GM12878 (cell line): ENCODE measurements at regions not wholly inside any gene's neighbourhood (a gene's known extent, or its start where the extent isn't known, plus 50 kb on each side); places are given as distances from the start of the nearest gene placed in this dataset.

Experiments
- EZH2 ChIP-seq: IDR thresholded peaks from 2 replicates; pipeline ENCODE4 v1.6.1; 2012; ENCODE audit warnings: low read depth, mild to moderate bottlenecking, control low read depth, inconsistent platforms, low read length, borderline replicate concordance; ENCODE audit not compliant: control insufficient read depth
- FOS ChIP-seq: IDR thresholded peaks from 3 replicates; pipeline ENCODE4 v1.6.1; 2011; ENCODE audit warnings: borderline replicate concordance; ENCODE audit not compliant: insufficient read length; ENCODE audit errors: extremely low read depth
- HDAC2 ChIP-seq: fragments of 200-600 bp; sonication (generic); IDR thresholded peaks from 2 replicates; pipeline ENCODE4 v1.6.1; 2017
- POLR2A ChIP-seq: IDR thresholded peaks from 2 replicates; pipeline ENCODE4 v1.6.1; 2011; ENCODE audit warnings: low read depth, mild to moderate bottlenecking, low read length
- POLR2AphosphoS5 ChIP-seq: IDR thresholded peaks from 2 replicates; pipeline ENCODE4 v1.6.1; 2011; ENCODE audit warnings: mild to moderate bottlenecking, low read length, inconsistent platforms
- TBL1XR1 ChIP-seq: IDR thresholded peaks from 2 replicates; pipeline ENCODE4 v1.6.1; 2012; ENCODE audit warnings: low read depth, low read length, improper control_type of control experiment
- TF ChIP-seq, protein P1 (sequence below), 3 experiments: IDR thresholded peaks in 2 of 3; conservative IDR thresholded peaks in 1 of 3; 2 replicates each; pipeline ENCODE4 v1.5.1; 2011; ENCODE audit warnings: low read depth in 3 of 3, low read length in 3 of 3, mild to moderate bottlenecking in 3 of 3, control low read depth in 2 of 3, moderate library complexity in 2 of 3, inconsistent platforms in 1 of 3, mixed read lengths in 1 of 3; ENCODE audit not compliant: control insufficient read depth in 2 of 3, insufficient read depth in 1 of 3; ENCODE audit errors: extremely low read depth in 1 of 3

DNA sequence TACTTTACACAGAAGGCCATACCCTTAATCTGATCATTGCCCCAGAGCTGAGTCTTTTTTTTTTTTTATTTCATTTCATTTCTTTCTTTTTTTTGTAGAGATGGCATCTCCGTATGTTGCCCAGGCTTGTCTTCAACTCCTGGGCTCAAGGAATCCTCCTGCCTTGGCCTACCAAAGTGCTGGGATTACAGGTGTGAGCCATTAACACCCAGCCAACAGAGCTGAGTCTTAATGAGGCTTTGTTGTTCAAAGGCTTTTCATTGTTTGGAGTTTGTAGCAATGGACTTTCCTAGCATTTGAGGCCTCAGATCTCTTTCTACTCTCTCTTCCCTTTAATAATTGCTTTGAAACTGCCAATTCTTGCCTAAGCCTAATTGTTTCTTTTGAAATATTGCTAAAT is 176.5 kb upstream of the FBN2 start:
- TF ChIP-seq, protein P1, sequence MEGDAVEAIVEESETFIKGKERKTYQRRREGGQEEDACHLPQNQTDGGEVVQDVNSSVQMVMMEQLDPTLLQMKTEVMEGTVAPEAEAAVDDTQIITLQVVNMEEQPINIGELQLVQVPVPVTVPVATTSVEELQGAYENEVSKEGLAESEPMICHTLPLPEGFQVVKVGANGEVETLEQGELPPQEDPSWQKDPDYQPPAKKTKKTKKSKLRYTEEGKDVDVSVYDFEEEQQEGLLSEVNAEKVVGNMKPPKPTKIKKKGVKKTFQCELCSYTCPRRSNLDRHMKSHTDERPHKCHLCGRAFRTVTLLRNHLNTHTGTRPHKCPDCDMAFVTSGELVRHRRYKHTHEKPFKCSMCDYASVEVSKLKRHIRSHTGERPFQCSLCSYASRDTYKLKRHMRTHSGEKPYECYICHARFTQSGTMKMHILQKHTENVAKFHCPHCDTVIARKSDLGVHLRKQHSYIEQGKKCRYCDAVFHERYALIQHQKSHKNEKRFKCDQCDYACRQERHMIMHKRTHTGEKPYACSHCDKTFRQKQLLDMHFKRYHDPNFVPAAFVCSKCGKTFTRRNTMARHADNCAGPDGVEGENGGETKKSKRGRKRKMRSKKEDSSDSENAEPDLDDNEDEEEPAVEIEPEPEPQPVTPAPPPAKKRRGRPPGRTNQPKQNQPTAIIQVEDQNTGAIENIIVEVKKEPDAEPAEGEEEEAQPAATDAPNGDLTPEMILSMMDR (IDR thresholded peaks at IDR 0.05 in 2 of 3, conservative IDR thresholded peaks at IDR 0.05 in 1 of 3; ENCODE audit: control insufficient read depth in 2 of 3, extremely low read depth in 1 of 3, insufficient read depth in 1 of 3, low read depth in 3 of 3, low read length in 3 of 3): no peak
- TF ChIP-seq EZH2 (no peak), POLR2AphosphoS5 (no peak), POLR2A (no peak), TBL1XR1 (no peak), FOS (no peak), HDAC2 (no peak)
